IMR-90 (cell line): ENCODE measurements at regions not wholly inside any gene's neighbourhood (a gene's known extent, or its start where the extent isn't known, plus 50 kb on each side); places are given as distances from the start of the nearest gene placed in this dataset.

Source experiments
- ATAC-seq: fragments of 200-7000 bp; cut with Tn5 transposase; 2 replicates; pipeline ENCODE4 v1.9.1; 2020; ENCODE audit warnings: low read depth, mild to moderate bottlenecking, moderate library complexity
- BruUV-seq: library from RNA; stranded (reverse); fragments of 400-500 nt; replicated peaks from 2 replicates; lab custom pipeline; 2021; lab: Mats Ljungman, UMichigan
- CTCF ChIA-PET: fragments of 300-600 bp; formaldehyde crosslinking; extraction: SDS; loops from one replicate; lab custom pipeline; 2021; ENCODE audit warnings: antibody characterized with exemption; lab: Yijun Ruan, JAX
- POLR2A ChIA-PET: fragments of 300-600 bp; sonication (Branson Sonifier 250); formaldehyde crosslinking; loops from one replicate; lab custom pipeline; 2022; ENCODE audit warnings: antibody characterized with exemption; ENCODE audit not compliant: unreplicated experiment; lab: Charles Lee
- DNase-seq: peaks from one replicate; pipeline ENCODE4 v3.0.0; 2013
- H2AFZ ChIP-seq: replicated peaks from 2 replicates; pipeline ENCODE3; 2013; ENCODE audit warnings: low read length, mild to moderate bottlenecking; ENCODE audit not compliant: poor library complexity
- H2AK5ac ChIP-seq: 2 replicates; pipeline ENCODE4 v1.6.1; 2013; ENCODE audit warnings: low read depth, low read length, inconsistent platforms
- H2AK9ac ChIP-seq: replicated peaks from 2 replicates; pipeline ENCODE3; 2013; ENCODE audit warnings: mild to moderate bottlenecking, low read depth, low read length, moderate library complexity; ENCODE audit not compliant: poor library complexity
- H2BK120ac ChIP-seq: 2 replicates; pipeline ENCODE4 v1.6.1; 2013; ENCODE audit warnings: low read depth, low read length, inconsistent platforms
- H2BK15ac ChIP-seq: 3 replicates; pipeline ENCODE4 v1.6.1; 2013; ENCODE audit warnings: low read depth, low read length, inconsistent platforms
- H2BK20ac ChIP-seq: 2 replicates; pipeline ENCODE4 v1.6.1; 2013; ENCODE audit warnings: low read depth, mild to moderate bottlenecking, inconsistent platforms, low read length, moderate library complexity
- H2BK5ac ChIP-seq: 2 replicates; pipeline ENCODE4 v1.6.1; 2013; ENCODE audit warnings: mild to moderate bottlenecking, low read depth, low read length, inconsistent platforms; ENCODE audit not compliant: poor library complexity, severe bottlenecking
- H3K14ac ChIP-seq: replicated peaks from 2 replicates; pipeline ENCODE4 v1.6.1; 2013; ENCODE audit warnings: low read depth, low read length, inconsistent platforms
- H3K18ac ChIP-seq: 2 replicates; pipeline ENCODE4 v1.6.1; 2013; ENCODE audit warnings: low read depth, low read length, control low read depth
- H3K23ac ChIP-seq: 2 replicates; pipeline ENCODE4 v1.6.1; 2013; ENCODE audit warnings: low read depth, low read length, inconsistent platforms
- H3K27ac ChIP-seq: 2 replicates; pipeline ENCODE4 v1.5.1; 2013; ENCODE audit warnings: mild to moderate bottlenecking, control low read depth, low read length; ENCODE audit not compliant: insufficient read depth
- H3K27me3 ChIP-seq: 2 replicates; pipeline ENCODE4 v1.6.1; 2013; ENCODE audit warnings: low read length; ENCODE audit not compliant: control insufficient read depth, insufficient read depth
- H3K36me3 ChIP-seq: 2 replicates; pipeline ENCODE4 v1.6.1; 2013; ENCODE audit warnings: low read length, mixed read lengths; ENCODE audit not compliant: control insufficient read depth, insufficient read depth
- H3K4ac ChIP-seq: 2 replicates; pipeline ENCODE4 v1.6.1; 2013; ENCODE audit warnings: low read depth, low read length, inconsistent platforms
- H3K4me1 ChIP-seq: 2 replicates; pipeline ENCODE4 v1.6.1; 2013; ENCODE audit warnings: low read length, mixed read lengths; ENCODE audit not compliant: control insufficient read depth, insufficient read depth
- H3K4me2 ChIP-seq: 2 replicates; pipeline ENCODE4 v1.6.1; 2013; ENCODE audit warnings: low read depth, mild to moderate bottlenecking, control low read depth, low read length, moderate library complexity
- H3K4me3 ChIP-seq: 2 replicates; pipeline ENCODE4 v1.5.1; 2013; ENCODE audit warnings: low read depth, mild to moderate bottlenecking, control low read depth, low read length, moderate library complexity; ENCODE audit not compliant: insufficient read depth
- H3K56ac ChIP-seq: 2 replicates; pipeline ENCODE4 v1.6.1; 2013; ENCODE audit warnings: low read length, inconsistent platforms; ENCODE audit not compliant: insufficient read depth; ENCODE audit errors: extremely low read depth
- H3K79me1 ChIP-seq, 2 experiments: 2 replicates each; pipeline ENCODE4 v1.6.1; 2013; ENCODE audit warnings: low read length in 2 of 2, inconsistent platforms in 1 of 2, low read depth in 1 of 2
- H3K9ac ChIP-seq: 2 replicates; pipeline ENCODE4 v1.6.1; 2013; ENCODE audit warnings: low read depth, low read length, control low read depth
- H3K9me1 ChIP-seq: 2 replicates; pipeline ENCODE4 v1.6.1; 2013; ENCODE audit warnings: low read length, inconsistent platforms; ENCODE audit not compliant: insufficient read depth
- H3K9me3 ChIP-seq: 2 replicates; pipeline ENCODE4 v1.6.1; 2013; ENCODE audit warnings: low read length; ENCODE audit not compliant: control insufficient read depth, insufficient read depth
- H4K20me1 ChIP-seq: 2 replicates; pipeline ENCODE4 v1.6.1; 2013; ENCODE audit warnings: low read length, inconsistent platforms; ENCODE audit not compliant: insufficient read depth
- H4K5ac ChIP-seq: 2 replicates; pipeline ENCODE4 v1.6.1; 2013; ENCODE audit warnings: mild to moderate bottlenecking, low read depth, low read length, control low read depth
- H4K8ac ChIP-seq, 2 experiments: 2 replicates each; pipeline ENCODE4 v1.6.1; 2013; ENCODE audit warnings: low read depth in 2 of 2, low read length in 2 of 2, control low read depth in 1 of 2, inconsistent platforms in 1 of 2
- H4K91ac ChIP-seq: 2 replicates; pipeline ENCODE4 v1.6.1; 2013; ENCODE audit warnings: low read depth, low read length, inconsistent platforms; ENCODE audit not compliant: insufficient read depth
- BHLHE40 ChIP-seq: fragments of 150-350 bp; IDR thresholded peaks from 2 replicates; pipeline ENCODE4 v1.6.1; 2016; ENCODE audit warnings: mild to moderate bottlenecking, low read depth, low read length
- CEBPB ChIP-seq: IDR thresholded peaks from 2 replicates; pipeline ENCODE4 v1.6.1; 2012; ENCODE audit warnings: low read depth, low read length, improper control_type of control experiment
- CHD1 ChIP-seq: IDR thresholded peaks from 2 replicates; pipeline ENCODE4 v1.6.1; 2012; ENCODE audit warnings: low read depth, low read length, improper control_type of control experiment
- FOS ChIP-seq: fragments of 150-350 bp; IDR thresholded peaks from 2 replicates; pipeline ENCODE4 v1.6.1; 2016; ENCODE audit warnings: low read depth, low read length
- MAFK ChIP-seq: IDR thresholded peaks from 2 replicates; pipeline ENCODE4 v1.6.1; 2012; ENCODE audit warnings: low read depth, low read length, improper control_type of control experiment
- MAZ ChIP-seq: IDR thresholded peaks from 2 replicates; pipeline ENCODE4 v1.6.1; 2012; ENCODE audit warnings: low read depth, mild to moderate bottlenecking, low read length, improper control_type of control experiment, moderate library complexity, borderline replicate concordance
- MXI1 ChIP-seq: IDR thresholded peaks from 2 replicates; pipeline ENCODE4 v1.6.1; 2012; ENCODE audit warnings: low read depth, mild to moderate bottlenecking, low read length, moderate library complexity, borderline replicate concordance
- NFE2L2 ChIP-seq: fragments of 150-350 bp; IDR thresholded peaks from 2 replicates; pipeline ENCODE4 v1.6.1; 2016; ENCODE audit warnings: low read depth, mild to moderate bottlenecking, low read length
- POLR2A ChIP-seq: IDR thresholded peaks from 2 replicates; pipeline ENCODE4 v1.6.1; 2012; ENCODE audit warnings: mild to moderate bottlenecking, low read depth, low read length
- RAD21 ChIP-seq: IDR thresholded peaks from 2 replicates; pipeline ENCODE4 v1.6.1; 2012; ENCODE audit warnings: low read length, improper control_type of control experiment
- RCOR1 ChIP-seq: IDR thresholded peaks from 2 replicates; pipeline ENCODE4 v1.6.1; 2012; ENCODE audit warnings: mild to moderate bottlenecking, low read length, improper control_type of control experiment; ENCODE audit not compliant: insufficient replicate concordance
- RFX5 ChIP-seq: IDR thresholded peaks from 2 replicates; pipeline ENCODE4 v1.8.0; 2012; ENCODE audit warnings: low read depth, mild to moderate bottlenecking, low read length, moderate library complexity
- SMC3 ChIP-seq: fragments of 150-350 bp; IDR thresholded peaks from 2 replicates; pipeline ENCODE4 v1.6.1; 2016; ENCODE audit warnings: low read depth, mild to moderate bottlenecking, antibody characterized with exemption, low read length, moderate library complexity
- USF2 ChIP-seq: fragments of 150-350 bp; IDR thresholded peaks from 2 replicates; pipeline ENCODE4 v1.6.1; 2017; ENCODE audit warnings: mild to moderate bottlenecking, antibody characterized with exemption, low read length, low read depth
- WGBS, 2 experiments: methylation state at CpG; one replicate each; pipeline versions ENCODE4 v1.1.5 to v1.1.7; 2013; ENCODE audit warnings: missing lambda C conversion rate in 2 of 2; ENCODE audit not compliant: insufficient read length in 1 of 2; ENCODE audit errors: extremely low coverage in 2 of 2; 5-methylcytosine and 5-hydroxymethylcytosine counted together
- dilution Hi-C: fragments of 300-500 bp; cut with HindIII; formaldehyde crosslinking; loops from one replicate; pipeline ENCODE4 v1.14.3; 2018; ENCODE audit warnings: low sequenced_read_pairs; ENCODE audit not compliant: unreplicated experiment
- in situ Hi-C: fragments of 300-500 bp; cut with MboI; formaldehyde crosslinking; loops from 3 replicates; pipeline ENCODE4 v1.14.3; 2019; ENCODE audit warnings: low sequenced_read_pairs, inconsistent platforms, mixed read lengths
- intact Hi-C: fragments of 100-400 bp; cut with micrococcal nuclease; formaldehyde crosslinking; loops from 2 replicates; pipeline ENCODE4 v1.10.0; 2022
- TF ChIP-seq, protein P1 (sequence below): conservative IDR thresholded peaks from 2 replicates; pipeline ENCODE4 v1.5.1; 2012; ENCODE audit warnings: mild to moderate bottlenecking, low read depth, low read length, improper control_type of control experiment
- TF ChIP-seq, protein P2 (sequence below): fragments of 150-350 bp; IDR thresholded peaks from 2 replicates; pipeline ENCODE4 v1.6.1; 2016; ENCODE audit warnings: low read depth, mild to moderate bottlenecking, low read length, moderate library complexity, borderline replicate concordance

DNA sequence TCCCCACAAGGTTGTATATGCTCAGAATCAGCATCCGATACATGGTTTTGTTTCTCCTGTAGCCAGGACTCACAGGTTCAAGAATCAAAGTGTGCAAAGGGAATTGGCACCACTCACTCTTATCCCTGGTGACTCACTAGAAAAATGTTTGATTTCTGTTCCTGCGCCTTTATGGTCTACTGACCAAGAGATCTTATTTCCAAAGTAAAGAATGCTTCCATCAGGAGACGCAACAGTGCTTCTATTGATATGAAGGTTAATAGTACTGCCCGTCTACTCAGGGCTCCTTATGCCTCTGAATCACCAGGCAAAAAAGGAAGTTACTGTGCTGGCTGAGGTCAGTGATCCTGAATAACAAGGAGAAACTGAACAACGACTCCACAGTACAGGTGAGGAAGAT, 1392.0 kb upstream of the PRMT6 start:
- Histone ChIP-seq H3K9me3 (no peaks in the 10 kb centered on the region), H3K79me1 (no peaks in the 10 kb centered on the region), H3K23ac (no peak overlapping the region), H3K27ac (no peak overlapping the region), H3K4ac (no peak overlapping the region), H3K4me1 (no peaks in the 10 kb centered on the region), H3K27me3 (no peaks in the 10 kb centered on the region), H3K14ac (no peak overlapping the region), H4K5ac (no peak overlapping the region), H2BK120ac (no peak overlapping the region), H3K9me1 (no peaks in the 10 kb centered on the region), H3K4me3 (no peak overlapping the region), H3K4me2 (no peak overlapping the region), H4K91ac (no peak overlapping the region), H3K36me3 (no peaks in the 10 kb centered on the region), H2AK5ac (no peak overlapping the region), H2BK20ac (no peak overlapping the region), H2AFZ (no peak overlapping the region), H4K8ac (no peak overlapping the region), H3K18ac (no peak overlapping the region), H2BK5ac (no peak overlapping the region), H4K20me1 (no peaks in the 10 kb centered on the region), H2BK15ac (no peak overlapping the region), H3K9ac (no peak overlapping the region), H3K56ac (no peak overlapping the region), H2AK9ac (no peak overlapping the region)
- in situ Hi-C loops (no loop called here), dilution Hi-C loops (no loop called here), intact Hi-C loops (no loop called here)
- BruUV-seq = no TSS peak
- ATAC-seq (no peak), DNase-seq (no peak)
- ChIA-PET POLR2A (no interaction called here), CTCF (no interaction called here)
- TF ChIP-seq RAD21 = no peak
- TF ChIP-seq MAZ = no peak
- TF ChIP-seq CHD1 = no peak
- TF ChIP-seq RFX5 = no peak
- TF ChIP-seq, protein P1, sequence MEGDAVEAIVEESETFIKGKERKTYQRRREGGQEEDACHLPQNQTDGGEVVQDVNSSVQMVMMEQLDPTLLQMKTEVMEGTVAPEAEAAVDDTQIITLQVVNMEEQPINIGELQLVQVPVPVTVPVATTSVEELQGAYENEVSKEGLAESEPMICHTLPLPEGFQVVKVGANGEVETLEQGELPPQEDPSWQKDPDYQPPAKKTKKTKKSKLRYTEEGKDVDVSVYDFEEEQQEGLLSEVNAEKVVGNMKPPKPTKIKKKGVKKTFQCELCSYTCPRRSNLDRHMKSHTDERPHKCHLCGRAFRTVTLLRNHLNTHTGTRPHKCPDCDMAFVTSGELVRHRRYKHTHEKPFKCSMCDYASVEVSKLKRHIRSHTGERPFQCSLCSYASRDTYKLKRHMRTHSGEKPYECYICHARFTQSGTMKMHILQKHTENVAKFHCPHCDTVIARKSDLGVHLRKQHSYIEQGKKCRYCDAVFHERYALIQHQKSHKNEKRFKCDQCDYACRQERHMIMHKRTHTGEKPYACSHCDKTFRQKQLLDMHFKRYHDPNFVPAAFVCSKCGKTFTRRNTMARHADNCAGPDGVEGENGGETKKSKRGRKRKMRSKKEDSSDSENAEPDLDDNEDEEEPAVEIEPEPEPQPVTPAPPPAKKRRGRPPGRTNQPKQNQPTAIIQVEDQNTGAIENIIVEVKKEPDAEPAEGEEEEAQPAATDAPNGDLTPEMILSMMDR = no peak
- TF ChIP-seq, protein P2, sequence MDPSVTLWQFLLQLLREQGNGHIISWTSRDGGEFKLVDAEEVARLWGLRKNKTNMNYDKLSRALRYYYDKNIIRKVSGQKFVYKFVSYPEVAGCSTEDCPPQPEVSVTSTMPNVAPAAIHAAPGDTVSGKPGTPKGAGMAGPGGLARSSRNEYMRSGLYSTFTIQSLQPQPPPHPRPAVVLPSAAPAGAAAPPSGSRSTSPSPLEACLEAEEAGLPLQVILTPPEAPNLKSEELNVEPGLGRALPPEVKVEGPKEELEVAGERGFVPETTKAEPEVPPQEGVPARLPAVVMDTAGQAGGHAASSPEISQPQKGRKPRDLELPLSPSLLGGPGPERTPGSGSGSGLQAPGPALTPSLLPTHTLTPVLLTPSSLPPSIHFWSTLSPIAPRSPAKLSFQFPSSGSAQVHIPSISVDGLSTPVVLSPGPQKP = no peak
- no peak for TF ChIP-seq MXI1
- TF ChIP-seq NFE2L2 = no peak
- no peak for TF ChIP-seq BHLHE40
- no peak for TF ChIP-seq SMC3
- TF ChIP-seq USF2 = no peak
- no peak for TF ChIP-seq MAFK
- no peak for TF ChIP-seq FOS
- no peak for TF ChIP-seq CEBPB
- no peak for TF ChIP-seq RCOR1
- TF ChIP-seq POLR2A = no peak
- WGBS, 2 experiments = no CpG with 5 or more reads among the region's 5 CpGs
